Gastrocnemius medialis (tissue), 4 donors: ENCODE measurements at regions not wholly inside any gene's neighbourhood (a gene's known extent, or its start where the extent isn't known, plus 50 kb on each side); places are given as distances from the start of the nearest gene placed in this dataset.

Experiments
- ATAC-seq, 2 donors: fragments of 150-250 bp; one replicate each; pipeline ENCODE4 v1.9.1; 2016
- DNase-seq, 2 donors: peaks; one replicate each; pipeline ENCODE4 v3.0.0-alpha.2; 2019
- H3K27ac ChIP-seq, 4 donors: fragments of 200-600 bp; sonication (generic); 1 replicate in 1 of 4; 2 replicates in 3 of 4; pipeline ENCODE4 v1.5.1; 2016 to 2018; ENCODE audit warnings: mild to moderate bottlenecking in 2 of 4, moderate library complexity in 1 of 4
- H3K27me3 ChIP-seq, 3 donors: fragments of 200-600 bp; sonication (generic) in 2 of 3; 1 replicate in 1 of 3; 2 replicates in 2 of 3; pipeline versions ENCODE4 v1.5.1 to v1.6.0; 2016 to 2019; ENCODE audit warnings: mild to moderate bottlenecking in 1 of 3, moderate library complexity in 1 of 3
- H3K36me3 ChIP-seq, 2 donors: fragments of 200-600 bp; sonication (generic) in 1 of 2; one replicate each; pipeline ENCODE4 v1.5.1; 2017 to 2018
- H3K4me1 ChIP-seq, 2 donors: fragments of 200-600 bp; sonication (generic) in 1 of 2; one replicate each; pipeline ENCODE4 v1.5.1; 2016 to 2017; ENCODE audit warnings: mild to moderate bottlenecking in 2 of 2
- H3K4me3 ChIP-seq, 4 donors: fragments of 200-600 bp; sonication (generic) in 3 of 4; 1 replicate in 1 of 4; 2 replicates in 3 of 4; pipeline ENCODE4 v1.5.1; 2016 to 2019; ENCODE audit warnings: mild to moderate bottlenecking in 2 of 4
- H3K9me3 ChIP-seq, 3 donors: fragments of 200-600 bp; sonication (generic) in 2 of 3; 1 replicate in 1 of 3; 2 replicates in 2 of 3; pipeline ENCODE4 v1.5.1; 2016 to 2019
- CTCF ChIP-seq, 5 experiments: fragments of 450-650 bp in 3 of 5; fragments of 200-600 bp in 2 of 5; sonication (generic) in 2 of 5; IDR thresholded peaks in 4 of 5; conservative IDR thresholded peaks in 1 of 5; 1 replicate in 4 of 5; 2 replicates in 1 of 5; pipeline ENCODE4 v1.5.1; 2016 to 2019; ENCODE audit warnings: antibody characterized with exemption in 5 of 5, mild to moderate bottlenecking in 3 of 5, moderate library complexity in 3 of 5
- POLR2A ChIP-seq, 2 donors: fragments of 450-650 bp; IDR thresholded peaks; one replicate each; pipeline ENCODE4 v1.6.1; 2017; ENCODE audit warnings: antibody characterized with exemption in 2 of 2, mild to moderate bottlenecking in 2 of 2, moderate library complexity in 2 of 2
- in situ Hi-C, 4 donors: fragments of 200-750 bp; cut with MboI; loops; one replicate each; pipeline versions ENCODE4 v1.15.0 to v1.8.0; 2017; ENCODE audit warnings: low sequenced_read_pairs in 4 of 4
- intact Hi-C: fragments of 100-400 bp; cut with DNase I; formaldehyde crosslinking; loops from one replicate; pipeline ENCODE4 v1.15.1; 2023; ENCODE audit warnings: low total_unique reads

- Histone ChIP-seq H3K4me3 (no peak overlapping the region), H3K9me3 (no peaks in the 10 kb centered on the region), H3K36me3 (no peaks in the 10 kb centered on the region), H3K27ac (peak overlapping the region; percentile 42 to 74 (median 62)), H3K27me3 (no peaks in the 10 kb centered on the region), H3K4me1 (peaks cover 11 to 18% of the 10 kb centered on the region in 2 donors)
- no peak for DNase-seq
- in situ Hi-C loops (no loop called here), intact Hi-C loops (loop anchor here (2.0 to 5.0 kb wide), 2 partner anchors 18 to 90 kb away; no protein-coding TSS in a partner anchor)
- ATAC-seq: peak; percentile 78 to 84
- TF ChIP-seq POLR2A (IDR thresholded peaks at IDR 0.05) (no peak), CTCF (IDR thresholded peaks at IDR 0.05 in 4 of 5, conservative IDR thresholded peaks at IDR 0.05 in 1 of 5) (no peak)
Observed at GRCh38 chr11:11056749-11057471, 199.1 kb upstream of the ZBED5 start.

- Histone ChIP-seq H3K9me3 (no peaks in the 10 kb centered on the region), H3K27ac (peak overlapping the region; percentile 42 to 74 (median 62)), H3K36me3 (no peaks in the 10 kb centered on the region), H3K27me3 (no peaks in the 10 kb centered on the region), H3K4me1 (peaks cover 11 to 18% of the 10 kb centered on the region in 2 donors), H3K4me3 (no peak overlapping the region)
- no peak for TF ChIP-seq CTCF (IDR thresholded peaks at IDR 0.05 in 4 of 5, conservative IDR thresholded peaks at IDR 0.05 in 1 of 5)
- TF ChIP-seq POLR2A (IDR thresholded peaks at IDR 0.05): no peak
- peak; percentile 83 to 86 for ATAC-seq
- DNase-seq: no peak
- intact Hi-C loops (loop anchor here (2.0 to 5.0 kb wide), 2 partner anchors 18 to 91 kb away; no protein-coding TSS in a partner anchor), in situ Hi-C loops (no loop called here)
Observed at GRCh38 chr11:11056316-11056715, 198.5 kb upstream of the ZBED5 start.

- Histone ChIP-seq H3K36me3 (no peaks in the 10 kb centered on the region), H3K4me3 (no peak overlapping the region), H3K9me3 (no peaks in the 10 kb centered on the region), H3K27ac (no peak overlapping the region), H3K4me1 (no peaks in the 10 kb centered on the region), H3K27me3 (no peaks in the 10 kb centered on the region)
- no peak for ATAC-seq
- DNase-seq: no peak
- in situ Hi-C loops (loop anchor here (10.0 to 25.0 kb wide), 4 partner anchors 107 to 989 kb away; no protein-coding TSS in a partner anchor), intact Hi-C loops (no loop called here)
- no peak for TF ChIP-seq CTCF (IDR thresholded peaks at IDR 0.05 in 4 of 5, conservative IDR thresholded peaks at IDR 0.05 in 1 of 5)
- no peak for TF ChIP-seq POLR2A (IDR thresholded peaks at IDR 0.05)
Observed at GRCh38 chr11:11047851-11048610, 190.2 kb upstream of the ZBED5 start.

GRCh38 chr11:11046781-11047180 is 188.9 kb upstream of the ZBED5 start:
- Histone ChIP-seq H3K4me3 (no peak overlapping the region), H3K27ac (no peak overlapping the region), H3K9me3 (no peaks in the 10 kb centered on the region), H3K27me3 (no peaks in the 10 kb centered on the region), H3K4me1 (no peaks in the 10 kb centered on the region), H3K36me3 (no peaks in the 10 kb centered on the region)
- in situ Hi-C loops (loop anchor here (10.0 to 25.0 kb wide), 4 partner anchors 108 to 991 kb away; no protein-coding TSS in a partner anchor), intact Hi-C loops (no loop called here)
- no peak for TF ChIP-seq CTCF (IDR thresholded peaks at IDR 0.05 in 4 of 5, conservative IDR thresholded peaks at IDR 0.05 in 1 of 5)
- no peak for TF ChIP-seq POLR2A (IDR thresholded peaks at IDR 0.05)
- DNase-seq: no peak
- ATAC-seq: no peak
